ENCODE measurements at regions not wholly inside any gene's neighbourhood (a gene's known extent, or its start where the extent isn't known, plus 50 kb on each side); places are given as distances from the start of the nearest gene placed in this dataset.

DNA sequence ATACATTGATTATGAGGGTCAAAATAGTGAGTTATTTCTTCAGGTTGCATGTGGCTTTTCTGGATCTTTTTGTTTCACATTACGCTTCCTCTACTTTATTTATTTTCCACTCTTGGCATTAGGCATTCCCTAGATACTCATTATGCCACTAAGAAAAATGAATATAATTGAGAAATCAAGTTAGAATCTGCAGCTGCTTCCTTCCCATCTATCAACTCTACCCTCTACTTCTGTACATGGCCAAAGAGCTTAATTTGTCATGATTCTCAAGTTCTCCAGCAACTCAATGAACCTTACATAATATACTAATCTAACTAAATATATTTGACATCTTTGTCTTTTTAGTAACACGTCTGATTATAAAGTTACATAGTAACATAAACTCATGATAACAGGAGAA lies 598.1 kb upstream of the LRRTM4 start:
- no peak overlapping the region for H3K4me2 ChIP-seq (replicated peaks; ENCODE audit: extremely low read depth, low read length, poor library complexity, severe bottlenecking)
- H3K36me3 ChIP-seq (replicated peaks in 1 of 2; ENCODE audit: control insufficient read depth in 1 of 2, insufficient read depth in 2 of 2, low read length in 2 of 2), result no peaks in the 10 kb centered on the region
- H3K27ac ChIP-seq (ENCODE audit: low read depth in 1 of 2, low read length in 2 of 2), result no peak overlapping the region
- no peaks in the 10 kb centered on the region for H3K4me1 ChIP-seq (ENCODE audit: control insufficient read depth in 1 of 2, insufficient read depth in 2 of 2, low read length in 2 of 2)
- H3K36me3 Mint-ChIP-seq, result no peaks in the 10 kb centered on the region
- DNase-seq, result no peak
- no peak overlapping the region for H3K27ac Mint-ChIP-seq
- intact Hi-C loops (cut with micrococcal nuclease), result no loop called here
- no peaks in the 10 kb centered on the region for H3K79me2 ChIP-seq (ENCODE audit: insufficient read depth, low read length)
- H3K9ac ChIP-seq (ENCODE audit: insufficient read depth, low read length, poor library complexity, severe bottlenecking), result no peak overlapping the region
- H3K4me3 ChIP-seq (replicated peaks in 1 of 3; ENCODE audit: low read depth in 2 of 3, low read length in 3 of 3), result no peak overlapping the region
- H3K9me3 ChIP-seq (replicated peaks in 1 of 2; ENCODE audit: control insufficient read depth in 1 of 2, insufficient read depth in 1 of 2, low read length in 2 of 2), result no peaks in the 10 kb centered on the region
- WGBS (ENCODE audit: insufficient coverage), result no CpG with 5 or more reads among the region's 2 CpGs
- H3K4me1 Mint-ChIP-seq, result no peaks in the 10 kb centered on the region
- no peak overlapping the region for H2AFZ ChIP-seq (ENCODE audit: insufficient read depth, low read depth, low read length, poor library complexity, severe bottlenecking)
- no peaks in the 10 kb centered on the region for H3K27me3 ChIP-seq (ENCODE audit: control insufficient read depth in 2 of 2, insufficient read depth in 2 of 2, low read length in 2 of 2)
- H4K20me1 ChIP-seq (ENCODE audit: insufficient read depth, low read length), result no peaks in the 10 kb centered on the region
- no peaks in the 10 kb centered on the region for H3K27me3 Mint-ChIP-seq (ENCODE audit: low read depth in 3 of 3)
- H3K4me3 Mint-ChIP-seq, result no peak overlapping the region
- peaks cover 0 to 5% (median 0%) of the 10 kb centered on the region in 7 donors for H3K9me3 Mint-ChIP-seq
- TF ChIP-seq, protein P1, sequence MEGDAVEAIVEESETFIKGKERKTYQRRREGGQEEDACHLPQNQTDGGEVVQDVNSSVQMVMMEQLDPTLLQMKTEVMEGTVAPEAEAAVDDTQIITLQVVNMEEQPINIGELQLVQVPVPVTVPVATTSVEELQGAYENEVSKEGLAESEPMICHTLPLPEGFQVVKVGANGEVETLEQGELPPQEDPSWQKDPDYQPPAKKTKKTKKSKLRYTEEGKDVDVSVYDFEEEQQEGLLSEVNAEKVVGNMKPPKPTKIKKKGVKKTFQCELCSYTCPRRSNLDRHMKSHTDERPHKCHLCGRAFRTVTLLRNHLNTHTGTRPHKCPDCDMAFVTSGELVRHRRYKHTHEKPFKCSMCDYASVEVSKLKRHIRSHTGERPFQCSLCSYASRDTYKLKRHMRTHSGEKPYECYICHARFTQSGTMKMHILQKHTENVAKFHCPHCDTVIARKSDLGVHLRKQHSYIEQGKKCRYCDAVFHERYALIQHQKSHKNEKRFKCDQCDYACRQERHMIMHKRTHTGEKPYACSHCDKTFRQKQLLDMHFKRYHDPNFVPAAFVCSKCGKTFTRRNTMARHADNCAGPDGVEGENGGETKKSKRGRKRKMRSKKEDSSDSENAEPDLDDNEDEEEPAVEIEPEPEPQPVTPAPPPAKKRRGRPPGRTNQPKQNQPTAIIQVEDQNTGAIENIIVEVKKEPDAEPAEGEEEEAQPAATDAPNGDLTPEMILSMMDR (IDR thresholded peaks at IDR 0.05), result no peak

DNA sequence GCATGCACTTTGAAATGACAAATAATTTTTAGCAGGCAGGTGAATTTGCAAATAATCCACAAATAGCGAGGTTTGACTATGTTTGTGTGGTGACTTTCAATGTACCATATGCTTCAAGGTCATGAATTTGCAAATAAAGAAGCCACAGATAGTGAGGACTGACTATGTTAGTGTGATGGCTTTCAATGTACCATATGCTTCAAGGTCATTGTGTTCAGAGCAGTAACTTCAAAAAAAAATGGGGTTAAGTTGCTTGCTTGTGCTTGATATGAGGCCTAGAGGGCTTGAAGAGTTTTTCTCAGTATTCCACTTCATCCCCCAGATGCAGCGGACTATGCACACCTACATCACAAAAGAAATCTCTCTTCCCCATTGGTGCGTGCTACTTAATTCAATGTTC lies 602.9 kb upstream of the LRRTM4 start:
- Mint-ChIP-seq H3K4me3 (no peak overlapping the region), H3K4me1 (no peaks in the 10 kb centered on the region), H3K27me3 (ENCODE audit: low read depth in 3 of 3) (no peaks in the 10 kb centered on the region), H3K9me3 (no peaks in the 10 kb centered on the region), H3K36me3 (no peaks in the 10 kb centered on the region), H3K27ac (no peak overlapping the region)
- no peak overlapping the region for H3K9ac ChIP-seq (ENCODE audit: insufficient read depth, low read length, poor library complexity, severe bottlenecking)
- H3K4me3 ChIP-seq (replicated peaks in 1 of 3; ENCODE audit: low read depth in 2 of 3, low read length in 3 of 3), result no peak overlapping the region
- H3K9me3 ChIP-seq (replicated peaks in 1 of 2; ENCODE audit: control insufficient read depth in 1 of 2, insufficient read depth in 1 of 2, low read length in 2 of 2), result no peaks in the 10 kb centered on the region
- H3K36me3 ChIP-seq (replicated peaks in 1 of 2; ENCODE audit: control insufficient read depth in 1 of 2, insufficient read depth in 2 of 2, low read length in 2 of 2), result no peaks in the 10 kb centered on the region
- DNase-seq, result no peak
- no peaks in the 10 kb centered on the region for H4K20me1 ChIP-seq (ENCODE audit: insufficient read depth, low read length)
- no peaks in the 10 kb centered on the region for H3K27me3 ChIP-seq (ENCODE audit: control insufficient read depth in 2 of 2, insufficient read depth in 2 of 2, low read length in 2 of 2)
- no peak overlapping the region for H3K4me2 ChIP-seq (replicated peaks; ENCODE audit: extremely low read depth, low read length, poor library complexity, severe bottlenecking)
- H2AFZ ChIP-seq (ENCODE audit: insufficient read depth, low read depth, low read length, poor library complexity, severe bottlenecking), result no peak overlapping the region
- TF ChIP-seq, protein P1 (IDR thresholded peaks at IDR 0.05), result no peak
- intact Hi-C loops (cut with micrococcal nuclease), result no loop called here
- no peaks in the 10 kb centered on the region for H3K79me2 ChIP-seq (ENCODE audit: insufficient read depth, low read length)
- no peaks in the 10 kb centered on the region for H3K4me1 ChIP-seq (ENCODE audit: control insufficient read depth in 1 of 2, insufficient read depth in 2 of 2, low read length in 2 of 2)
- H3K27ac ChIP-seq (ENCODE audit: low read depth in 1 of 2, low read length in 2 of 2), result no peak overlapping the region
- WGBS (ENCODE audit: insufficient coverage), result 100% methylated on average over 1 of the region's 3 CpGs

Measured in CD14-positive monocyte (primary cell).